NOMO-1 (cell line): ENCODE measurements at regions not wholly inside any gene's neighbourhood (a gene's known extent, or its start where the extent isn't known, plus 50 kb on each side); places are given as distances from the start of the nearest gene placed in this dataset.

Experiments
- DNase-seq, 2 experiments: peaks; one replicate each; lab custom pipeline; 2025; ENCODE audit not compliant: unreplicated experiment in 2 of 2; lab: John Stamatoyannopoulos, UW

GRCh38 chr18:40993363-40993762, 961.7 kb upstream of the PIK3C3 start:
- no peak for DNase-seq

GRCh38 chr18:40987581-40987980, 967.5 kb upstream of the PIK3C3 start:
- DNase-seq: no peak

GRCh38 chr18:40985436-40985835, 969.6 kb upstream of the PIK3C3 start:
- DNase-seq: no peak

GRCh38 chr18:40984856-40985255, 970.2 kb upstream of the PIK3C3 start:
- no peak for DNase-seq

- no peak for DNase-seq
Observed at GRCh38 chr18:40983835-40984234, 971.2 kb upstream of the PIK3C3 start.

- DNase-seq: no peak
Observed at GRCh38 chr18:40980171-40980570, 974.9 kb upstream of the PIK3C3 start.

GRCh38 chr18:40976050-40976449, 979.0 kb upstream of the PIK3C3 start:
- DNase-seq: no peak

GRCh38 chr18:40974448-40974847, 980.6 kb upstream of the PIK3C3 start:
- no peak for DNase-seq

- no peak for DNase-seq
Observed at GRCh38 chr18:40962784-40963183, 992.2 kb upstream of the PIK3C3 start.

- no peak for DNase-seq
Observed at GRCh38 chr18:40957533-40958070, 997.4 kb upstream of the PIK3C3 start.

- no peak for DNase-seq
Observed at GRCh38 chr18:40956213-40956612, 998.8 kb upstream of the PIK3C3 start.

- no peak for DNase-seq
Observed at GRCh38 chr18:40955351-40955750, 999.7 kb upstream of the PIK3C3 start.

GRCh38 chr18:40949114-40949950, 1005.7 kb upstream of the PIK3C3 start:
- no peak for DNase-seq

GRCh38 chr18:40944576-40944975, 1010.5 kb upstream of the PIK3C3 start:
- DNase-seq: no peak

- no peak for DNase-seq
Observed at GRCh38 chr18:40939656-40940515, 1015.1 kb upstream of the PIK3C3 start.

- no peak for DNase-seq
Observed at GRCh38 chr18:40938615-40939014, 1016.4 kb upstream of the PIK3C3 start.

GRCh38 chr18:40937386-40937785, 1017.6 kb upstream of the PIK3C3 start:
- DNase-seq: no peak

- no peak for DNase-seq
Observed at GRCh38 chr18:40935423-40935822, 1019.6 kb upstream of the PIK3C3 start.

- no peak for DNase-seq
Observed at GRCh38 chr18:40932862-40933261, 1022.2 kb upstream of the PIK3C3 start.

GRCh38 chr18:40930211-40930882, 1024.7 kb upstream of the PIK3C3 start:
- no peak for DNase-seq

GRCh38 chr18:40929399-40929798, 1025.6 kb upstream of the PIK3C3 start:
- DNase-seq: no peak
